B cell (primary cell): ENCODE measurements at regions not wholly inside any gene's neighbourhood (a gene's known extent, or its start where the extent isn't known, plus 50 kb on each side); places are given as distances from the start of the nearest gene placed in this dataset.

ENCODE experiments used
- ATAC-seq: fragments of 200-7000 bp; cut with Tn5 transposase; one replicate; pipeline ENCODE4 v1.10.0; 2021; ENCODE audit warnings: low read depth, mild to moderate bottlenecking, moderate number of reproducible peaks, moderate library complexity
- CTCF ChIA-PET: fragments of 350-600 bp; sonication (Branson Sonifier 250); formaldehyde crosslinking; loops from one replicate; lab custom pipeline; 2021; ENCODE audit warnings: antibody characterized with exemption, inconsistent platforms; lab: Charles Lee
- POLR2A ChIA-PET: fragments of 350-600 bp; sonication (Branson Sonifier 250); formaldehyde crosslinking; loops from one replicate; lab custom pipeline; 2021; ENCODE audit warnings: antibody characterized with exemption; lab: Charles Lee
- DNase-seq: peaks from one replicate; pipeline ENCODE4 v3.0.0; 2013
- H2AFZ ChIP-seq: 2 replicates; pipeline ENCODE4 v1.6.1; 2012; ENCODE audit warnings: mild to moderate bottlenecking, low read depth, low read length; ENCODE audit not compliant: insufficient read depth, poor library complexity, severe bottlenecking
- H3K27ac ChIP-seq, 2 donors: 1 replicate in 1 of 2; 2 replicates in 1 of 2; pipeline ENCODE4 v1.5.1; 2012 to 2013; ENCODE audit warnings: low read length in 2 of 2, mild to moderate bottlenecking in 2 of 2, moderate library complexity in 1 of 2
- H3K27me3 ChIP-seq, 4 experiments: fragments of 200-600 bp in 1 of 4; sonication (generic) in 1 of 4; replicated peaks in 1 of 4; 1 replicate in 2 of 4; 2 replicates in 2 of 4; pipeline versions ENCODE4 v1.6.1 to v1.7.0; 2013 to 2016; ENCODE audit warnings: low read length in 3 of 4, mild to moderate bottlenecking in 2 of 4, mixed read lengths in 1 of 4, moderate library complexity in 1 of 4; ENCODE audit not compliant: insufficient read depth in 4 of 4, control insufficient read depth in 3 of 4; ENCODE audit errors: control extremely low read depth in 1 of 4
- H3K36me3 ChIP-seq, 2 experiments: replicated peaks in 1 of 2; 1 replicate in 1 of 2; 2 replicates in 1 of 2; pipeline versions ENCODE4 v1.6.1 to v1.7.1; 2013; ENCODE audit warnings: low read length in 1 of 2; ENCODE audit not compliant: insufficient read depth in 2 of 2, control insufficient read depth in 1 of 2; ENCODE audit errors: control extremely low read depth in 1 of 2, extremely low read depth in 1 of 2
- H3K4me1 ChIP-seq, 2 donors: fragments of 200-600 bp in 1 of 2; sonication (generic) in 1 of 2; 1 replicate in 1 of 2; 2 replicates in 1 of 2; pipeline versions ENCODE4 v1.5.1 to v1.6.1; 2013 to 2017; ENCODE audit warnings: low read length in 2 of 2; ENCODE audit not compliant: control insufficient read depth in 2 of 2, insufficient read depth in 2 of 2
- H3K4me2 ChIP-seq: replicated peaks from 2 replicates; pipeline ENCODE3; 2012; ENCODE audit warnings: mild to moderate bottlenecking, low read depth, low read length; ENCODE audit not compliant: poor library complexity, severe bottlenecking
- H3K4me3 ChIP-seq, 5 experiments: fragments of 200-600 bp in 1 of 5; sonication (generic) in 1 of 5; 1 replicate in 3 of 5; 2 replicates in 2 of 5; pipeline versions ENCODE4 v1.5.1 to v1.7.0; 2011 to 2016; ENCODE audit warnings: low read length in 4 of 5, mild to moderate bottlenecking in 4 of 5, low read depth in 2 of 5, control low read depth in 1 of 5, moderate library complexity in 1 of 5; ENCODE audit not compliant: insufficient read depth in 1 of 5; ENCODE audit errors: control extremely low read depth in 1 of 5, extremely low read depth in 1 of 5
- H3K79me2 ChIP-seq: fragments of 200-600 bp; sonication (generic); one replicate; pipeline ENCODE4 v1.6.0; 2016; ENCODE audit warnings: low read length; ENCODE audit not compliant: control insufficient read depth, insufficient read depth
- H3K9ac ChIP-seq: fragments of 200-600 bp; sonication (generic); 2 replicates; pipeline ENCODE4 v1.6.1; 2017; ENCODE audit warnings: mild to moderate bottlenecking, low read length, moderate library complexity
- H3K9me3 ChIP-seq, 3 donors: one replicate each; pipeline versions ENCODE4 v1.6.1 to v1.7.1; 2013; ENCODE audit warnings: low read length in 2 of 3; ENCODE audit not compliant: control insufficient read depth in 2 of 3, insufficient read depth in 1 of 3; ENCODE audit errors: control extremely low read depth in 1 of 3
- H4K20me1 ChIP-seq: 2 replicates; pipeline ENCODE4 v1.6.0; 2012; ENCODE audit warnings: mild to moderate bottlenecking, low read length; ENCODE audit not compliant: insufficient read depth, control insufficient read depth, poor library complexity, severe bottlenecking
- H3K27ac Mint-ChIP-seq: one replicate; pipeline ENCODE4 v1.8.0; 2021; ENCODE audit warnings: mixed read lengths
- H3K27me3 Mint-ChIP-seq: one replicate; pipeline ENCODE4 v1.8.0; 2021; ENCODE audit warnings: mixed read lengths
- H3K4me1 Mint-ChIP-seq: one replicate; pipeline ENCODE4 v1.8.0; 2021; ENCODE audit warnings: mixed read lengths
- H3K4me3 Mint-ChIP-seq: one replicate; pipeline ENCODE4 v1.8.0; 2021; ENCODE audit warnings: mixed read lengths
- H3K9me3 Mint-ChIP-seq: one replicate; pipeline ENCODE4 v1.8.0; 2022; ENCODE audit warnings: mixed read lengths; ENCODE audit not compliant: insufficient read depth
- CTCF ChIP-seq: fragments of 200-600 bp; IDR thresholded peaks from one replicate; pipeline ENCODE4 v1.8.0; 2022; ENCODE audit warnings: antibody characterized with exemption, mild to moderate bottlenecking
- EZH2 ChIP-seq: IDR thresholded peaks from 2 replicates; pipeline ENCODE4 v1.6.1; 2012; ENCODE audit warnings: borderline replicate concordance, low read depth, mild to moderate bottlenecking, moderate library complexity, low read length; ENCODE audit not compliant: insufficient read depth, poor library complexity, severe bottlenecking
- WGBS: methylation state at CpG from one replicate; pipeline ENCODE4 v1.1.5; 2013; ENCODE audit warnings: missing lambda C conversion rate; ENCODE audit not compliant: insufficient coverage; 5-methylcytosine and 5-hydroxymethylcytosine counted together
- intact Hi-C: fragments of 100-400 bp; cut with micrococcal nuclease; formaldehyde crosslinking; loops from one replicate; pipeline ENCODE4 v1.10.0; 2022

- no peak overlapping the region for H2AFZ ChIP-seq
- TF ChIP-seq CTCF = no peak
- TF ChIP-seq EZH2 = no peak
Measured at GRCh38 chr1:229164836-229165735, 105.8 kb upstream of the RAB4A start.

GRCh38 chr1:229167318-229167717 lies 103.6 kb upstream of the RAB4A start:
- no peaks in the 10 kb centered on the region for H3K9me3 Mint-ChIP-seq
- Histone ChIP-seq H3K4me1 (no peaks in the 10 kb centered on the region), H2AFZ (no peak overlapping the region), H3K9ac (no peak overlapping the region), H3K27me3 (no peaks in the 10 kb centered on the region), H3K27ac (no peak overlapping the region), H3K4me2 (no peak overlapping the region), H3K9me3 (no peaks in the 10 kb centered on the region), H3K79me2 (no peaks in the 10 kb centered on the region), H4K20me1 (no peaks in the 10 kb centered on the region), H3K36me3 (no peaks in the 10 kb centered on the region), H3K4me3 (no peak overlapping the region)
- H3K4me3 Mint-ChIP-seq = no peak overlapping the region
- CTCF ChIA-PET = no interaction called here
- POLR2A ChIA-PET = no interaction called here
- TF ChIP-seq EZH2 = no peak
- no peak for TF ChIP-seq CTCF
- DNase-seq = no peak
- H3K27ac Mint-ChIP-seq = no peak overlapping the region
- intact Hi-C loops = no loop called here
- peaks cover 17% of the 10 kb centered on the region for H3K27me3 Mint-ChIP-seq
- no CpG with 5 or more reads among the region's 4 CpGs for WGBS
- ATAC-seq = no peak
- no peaks in the 10 kb centered on the region for H3K4me1 Mint-ChIP-seq

More at GRCh38 chr1:229164836-229165735, 105.8 kb upstream of the RAB4A start:
- Histone ChIP-seq H3K9ac (no peak overlapping the region), H3K4me1 (no peaks in the 10 kb centered on the region), H4K20me1 (no peaks in the 10 kb centered on the region), H3K27me3 (no peaks in the 10 kb centered on the region), H3K27ac (no peak overlapping the region), H3K9me3 (no peaks in the 10 kb centered on the region), H3K79me2 (no peaks in the 10 kb centered on the region), H3K36me3 (no peaks in the 10 kb centered on the region), H3K4me2 (no peak overlapping the region), H3K4me3 (no peak overlapping the region)
- Mint-ChIP-seq H3K27me3 (peaks cover 17% of the 10 kb centered on the region), H3K4me1 (no peaks in the 10 kb centered on the region), H3K9me3 (no peaks in the 10 kb centered on the region), H3K4me3 (no peak overlapping the region), H3K27ac (no peak overlapping the region)
- CTCF ChIA-PET = no interaction called here
- POLR2A ChIA-PET = no interaction called here
- DNase-seq (no peak), ATAC-seq (no peak)
- intact Hi-C loops = no loop called here
- 81% methylated on average over 7 of the region's 12 CpGs for WGBS
